OCI-LY1 (cell line): ENCODE measurements at regions not wholly inside any gene's neighbourhood (a gene's known extent, or its start where the extent isn't known, plus 50 kb on each side); places are given as distances from the start of the nearest gene placed in this dataset.

Experiments
- CTCF ChIP-seq: fragments of 200-600 bp; sonication (generic), shearing (Covaris generic); IDR thresholded peaks from 2 replicates; pipeline ENCODE4 v1.5.1; 2017; ENCODE audit warnings: mild to moderate bottlenecking, antibody characterized with exemption, low read length, moderate library complexity, mixed read lengths
- EZH2 ChIP-seq: fragments of 200-600 bp; sonication (generic), shearing (Covaris generic); IDR thresholded peaks from 2 replicates; pipeline ENCODE4 v1.8.0; 2017; ENCODE audit warnings: borderline replicate concordance, mixed run types, mild to moderate bottlenecking, antibody characterized with exemption, low read length, moderate library complexity, mixed read lengths

GRCh38 chr13:65074248-65074647 is 2155.9 kb downstream of the PCDH9 start:
- no peak for TF ChIP-seq CTCF
- TF ChIP-seq EZH2 = no peak
